LNCAP (cell line): ENCODE measurements at regions not wholly inside any gene's neighbourhood (a gene's known extent, or its start where the extent isn't known, plus 50 kb on each side); places are given as distances from the start of the nearest gene placed in this dataset.

ENCODE experiments used
- TF ChIP-seq, protein P1 (sequence below): fragments of 450-650 bp; IDR thresholded peaks from 2 replicates; pipeline ENCODE4 v1.5.1; 2017; ENCODE audit warnings: mild to moderate bottlenecking

DNA sequence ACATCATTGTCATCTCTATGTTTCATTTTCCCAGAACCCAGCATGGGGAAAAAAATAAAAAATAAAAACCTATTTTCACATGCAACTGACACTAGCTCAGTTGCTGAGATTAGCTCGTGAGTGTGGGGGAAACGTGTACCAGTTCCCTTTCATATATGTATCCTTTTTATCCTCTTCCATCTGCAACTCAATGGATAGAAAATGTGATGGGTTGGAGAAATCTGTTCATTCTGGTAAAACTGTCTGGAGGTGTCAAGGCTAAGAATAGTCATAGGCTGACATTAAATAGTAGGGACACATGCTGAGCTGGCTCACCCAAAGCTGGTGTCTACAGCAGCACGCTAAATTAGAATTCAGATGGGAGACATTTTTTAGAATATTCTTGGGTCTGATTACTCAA lies 519.3 kb downstream of the ELAVL2 start:
- TF ChIP-seq, protein P1, sequence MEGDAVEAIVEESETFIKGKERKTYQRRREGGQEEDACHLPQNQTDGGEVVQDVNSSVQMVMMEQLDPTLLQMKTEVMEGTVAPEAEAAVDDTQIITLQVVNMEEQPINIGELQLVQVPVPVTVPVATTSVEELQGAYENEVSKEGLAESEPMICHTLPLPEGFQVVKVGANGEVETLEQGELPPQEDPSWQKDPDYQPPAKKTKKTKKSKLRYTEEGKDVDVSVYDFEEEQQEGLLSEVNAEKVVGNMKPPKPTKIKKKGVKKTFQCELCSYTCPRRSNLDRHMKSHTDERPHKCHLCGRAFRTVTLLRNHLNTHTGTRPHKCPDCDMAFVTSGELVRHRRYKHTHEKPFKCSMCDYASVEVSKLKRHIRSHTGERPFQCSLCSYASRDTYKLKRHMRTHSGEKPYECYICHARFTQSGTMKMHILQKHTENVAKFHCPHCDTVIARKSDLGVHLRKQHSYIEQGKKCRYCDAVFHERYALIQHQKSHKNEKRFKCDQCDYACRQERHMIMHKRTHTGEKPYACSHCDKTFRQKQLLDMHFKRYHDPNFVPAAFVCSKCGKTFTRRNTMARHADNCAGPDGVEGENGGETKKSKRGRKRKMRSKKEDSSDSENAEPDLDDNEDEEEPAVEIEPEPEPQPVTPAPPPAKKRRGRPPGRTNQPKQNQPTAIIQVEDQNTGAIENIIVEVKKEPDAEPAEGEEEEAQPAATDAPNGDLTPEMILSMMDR, result no peak

DNA sequence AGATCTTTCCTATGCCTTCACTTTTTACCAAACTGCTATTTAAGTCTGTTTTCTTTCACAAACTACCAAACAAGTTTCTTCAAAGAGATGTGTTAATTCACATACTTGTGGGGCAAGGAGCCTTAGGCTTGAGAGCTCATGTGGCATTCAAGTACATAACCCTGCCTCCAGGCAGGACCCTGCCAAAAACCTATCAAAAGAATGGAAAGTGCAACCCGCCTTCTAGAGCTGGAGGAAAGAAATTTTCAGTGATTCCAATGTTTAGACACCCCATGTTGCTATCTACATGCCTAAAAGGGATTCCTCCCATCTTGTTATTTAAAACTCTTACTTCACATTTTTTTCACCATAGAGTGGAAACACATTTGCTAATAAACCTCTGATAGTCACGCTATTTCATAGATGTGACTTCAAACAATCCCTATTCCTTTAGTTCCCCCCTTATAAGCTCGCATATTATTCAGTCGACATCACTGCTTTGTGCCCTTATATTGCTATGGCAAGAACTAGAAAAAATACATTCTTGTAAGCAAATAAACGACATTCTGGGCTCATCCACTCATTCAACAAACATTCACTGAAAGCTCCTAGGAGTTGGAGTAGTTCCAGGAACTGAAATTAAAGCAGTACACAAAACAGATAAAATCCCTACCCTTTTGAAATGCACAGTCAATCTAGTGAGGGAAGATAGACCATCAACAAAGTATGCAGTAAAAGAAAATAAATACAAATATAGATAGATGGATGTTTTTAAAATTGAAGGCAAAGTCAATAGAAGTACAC lies 518.1 kb downstream of the ELAVL2 start:
- TF ChIP-seq, protein P1, result no peak

DNA sequence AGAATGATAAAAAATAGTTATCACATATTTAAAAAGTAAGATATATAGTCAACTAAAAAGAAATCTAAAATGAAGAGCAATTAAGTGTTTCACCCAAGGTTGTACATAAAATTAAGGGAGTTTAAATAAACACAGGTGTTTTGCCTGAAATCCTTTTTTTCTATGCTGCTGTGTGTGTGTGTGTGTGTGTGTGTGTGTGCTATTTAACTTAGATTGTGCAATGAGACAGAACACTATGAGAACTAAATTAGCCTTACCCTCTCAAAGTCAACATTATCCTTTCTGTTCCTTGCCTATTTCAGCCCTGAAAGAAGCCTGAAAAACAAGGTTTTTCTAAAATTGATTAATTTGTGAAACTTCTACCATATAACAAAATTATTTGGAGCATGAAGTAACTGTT lies 516.2 kb downstream of the ELAVL2 start:
- TF ChIP-seq, protein P1, result no peak

DNA sequence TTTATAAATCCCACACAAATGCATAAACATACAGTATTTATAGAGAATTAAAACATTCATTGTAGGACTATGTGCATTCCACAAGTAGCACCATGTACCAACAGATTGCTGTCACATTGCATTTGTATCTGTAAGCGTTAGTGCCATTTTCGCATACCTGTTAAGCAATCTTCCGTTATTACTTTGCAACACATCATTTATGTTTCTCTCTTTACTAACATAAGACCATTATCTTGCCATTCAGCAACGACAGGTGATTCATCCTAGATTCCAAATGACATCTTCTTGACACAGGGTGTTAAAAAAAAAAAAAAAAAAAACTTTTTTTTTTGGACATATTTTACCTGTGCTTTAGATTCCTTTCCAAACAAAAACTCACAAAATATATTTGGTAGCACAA lies 511.8 kb downstream of the ELAVL2 start:
- TF ChIP-seq, protein P1, result no peak

DNA sequence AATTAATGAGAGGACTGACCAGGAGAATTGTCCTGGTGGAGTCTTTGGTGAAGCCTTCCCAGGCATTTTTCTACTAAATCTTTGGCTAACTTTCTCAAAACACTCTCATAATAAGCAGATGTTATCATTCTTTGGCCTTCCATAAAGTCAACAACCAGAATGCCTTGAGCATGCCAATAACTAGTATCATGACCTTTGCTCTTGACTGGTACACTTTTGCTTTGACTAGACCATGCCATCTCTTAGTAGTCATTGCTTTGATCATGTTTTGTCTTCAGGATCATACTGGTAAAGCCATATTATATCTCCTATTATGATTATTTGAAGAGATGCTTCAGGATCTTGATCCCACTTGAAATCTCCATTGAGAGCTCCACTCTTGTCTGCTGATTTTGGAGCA lies 506.9 kb downstream of the ELAVL2 start:
- TF ChIP-seq, protein P1, result no peak

DNA sequence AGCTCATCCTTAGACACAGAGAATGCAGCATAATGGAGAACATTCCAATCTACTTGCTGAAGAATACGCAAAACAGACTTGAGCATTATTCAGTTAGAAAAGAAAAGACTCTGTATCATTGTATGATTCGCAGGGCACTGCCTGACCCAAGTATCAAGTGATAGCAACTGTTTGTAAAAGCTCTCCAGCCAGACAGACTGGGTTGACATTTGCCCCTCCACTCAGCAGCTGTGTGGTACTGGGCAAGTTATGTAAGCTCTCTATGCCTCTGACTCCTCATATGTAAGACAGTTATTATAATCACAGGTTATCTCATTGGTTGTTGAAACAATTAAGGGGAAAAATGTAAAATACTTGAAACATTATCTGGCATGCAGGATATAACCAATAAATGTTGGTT lies 505.0 kb downstream of the ELAVL2 start:
- TF ChIP-seq, protein P1, result no peak

DNA sequence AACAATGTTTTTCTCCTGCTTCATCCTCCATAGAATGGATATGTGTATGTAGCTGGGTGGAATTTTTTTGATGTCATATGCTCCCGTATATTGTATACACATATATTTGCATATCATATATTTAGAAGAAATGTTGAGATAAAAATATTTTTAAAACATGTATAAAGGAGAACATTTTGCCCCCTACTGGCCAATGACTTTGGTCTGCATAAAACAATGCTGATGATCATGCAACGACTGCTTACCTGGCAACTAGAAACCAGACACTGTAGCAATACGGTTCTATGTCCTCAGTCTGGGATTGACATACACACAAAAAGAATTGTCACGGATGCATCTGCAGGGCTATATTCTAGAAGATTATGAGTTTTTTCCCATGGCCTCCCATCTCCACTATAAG lies 503.6 kb downstream of the ELAVL2 start:
- TF ChIP-seq, protein P1, result peak; percentile 48; the same call in 1 of the 2 replicates

DNA sequence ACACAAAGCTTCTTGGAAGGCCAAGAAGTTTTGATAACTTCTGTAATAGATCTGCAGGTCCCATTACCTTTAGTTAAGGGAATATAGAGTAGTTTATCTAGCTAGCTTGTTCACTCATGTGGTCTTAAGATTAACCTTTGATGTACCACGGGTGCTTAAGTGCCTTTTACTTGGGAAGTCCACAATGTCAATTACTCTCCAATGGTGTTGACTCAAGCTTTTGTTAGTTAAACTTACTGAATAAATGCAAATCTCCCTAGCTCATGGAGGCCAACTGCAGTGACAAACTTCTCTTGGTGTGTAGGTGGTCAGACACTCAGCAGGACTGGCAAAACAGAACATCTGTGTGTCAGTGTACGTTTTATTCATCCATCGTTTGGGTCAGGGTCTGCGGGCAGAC lies 501.5 kb downstream of the ELAVL2 start:
- TF ChIP-seq, protein P1, result no peak
